ENCODE measurements at regions not wholly inside any gene's neighbourhood (a gene's known extent, or its start where the extent isn't known, plus 50 kb on each side); places are given as distances from the start of the nearest gene placed in this dataset.

DNA sequence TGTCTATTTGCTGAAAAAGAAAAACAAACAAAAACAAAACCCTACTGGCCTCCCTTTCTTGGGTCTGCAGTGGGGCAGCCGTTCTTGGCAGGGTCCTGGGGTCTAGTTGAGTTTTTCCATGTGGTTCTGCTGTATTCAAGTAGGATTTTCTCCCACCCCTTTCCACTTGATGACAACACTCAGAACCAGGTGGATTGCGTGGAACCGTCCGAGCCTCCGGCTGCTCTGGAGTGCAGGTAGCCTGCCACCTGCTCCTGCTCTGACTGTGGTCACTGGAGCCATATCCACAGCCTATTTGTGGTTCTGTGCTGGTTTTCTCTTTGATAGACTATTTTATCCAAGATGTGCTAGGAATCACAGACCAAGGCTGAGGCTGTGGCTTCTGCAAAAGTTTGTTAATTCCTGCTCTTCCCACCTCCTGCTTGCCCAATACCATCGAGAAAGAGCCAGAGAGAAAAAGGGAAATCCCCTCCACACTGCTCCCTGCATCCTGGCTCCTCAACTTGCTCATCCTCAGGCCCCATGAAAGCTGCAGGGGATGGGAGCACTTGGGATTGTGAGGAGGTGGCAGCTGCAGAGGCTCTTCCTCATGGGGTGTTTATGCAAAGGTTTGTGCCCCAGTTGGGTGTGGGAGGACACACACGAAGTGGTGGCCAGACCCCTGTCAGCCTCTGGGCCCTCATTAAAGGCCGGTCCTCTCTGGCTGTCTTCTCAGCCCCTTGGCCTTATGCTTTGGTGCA is 377.8 kb upstream of the TNRC6C start:
- no peak for DNase-seq
- intact Hi-C loops (cut with DNase I; ENCODE audit: low total_unique reads), result no loop called here
- no peaks in the 10 kb centered on the region for H3K27me3 ChIP-seq
- H3K27ac ChIP-seq, result no peak overlapping the region
- no peaks in the 10 kb centered on the region for H3K36me3 ChIP-seq
- H3K4me3 ChIP-seq, result no peak overlapping the region
- TF ChIP-seq POLR2A (IDR thresholded peaks at IDR 0.05) (no peak), CTCF (IDR thresholded peaks at IDR 0.05) (no peak)
- H3K9me3 ChIP-seq, result no peaks in the 10 kb centered on the region
- H3K4me1 ChIP-seq, result no peaks in the 10 kb centered on the region

DNA sequence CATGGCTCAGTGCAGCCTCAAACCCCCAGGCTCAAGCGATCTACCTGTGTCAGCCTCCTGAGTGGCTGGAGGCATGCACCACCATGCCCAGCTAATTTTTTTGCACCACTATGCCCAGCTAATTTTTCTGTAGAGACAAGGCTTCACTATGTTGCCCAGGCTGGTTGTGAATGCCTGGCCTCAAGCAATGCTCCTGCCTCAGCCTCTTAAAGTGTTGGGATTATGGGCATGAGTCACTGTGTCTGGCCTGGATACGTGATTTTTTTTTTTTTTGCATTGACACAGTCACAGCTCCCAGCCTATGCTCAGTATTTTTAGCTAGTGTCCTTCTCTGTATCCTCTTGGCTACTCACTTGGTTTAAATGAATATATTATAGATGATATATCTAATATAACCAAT is 377.0 kb upstream of the TNRC6C start:
- no peak for DNase-seq
- intact Hi-C loops (cut with DNase I; ENCODE audit: low total_unique reads), result no loop called here
- H3K4me3 ChIP-seq, result no peak overlapping the region
- TF ChIP-seq CTCF (IDR thresholded peaks at IDR 0.05), result no peak
- TF ChIP-seq POLR2A (IDR thresholded peaks at IDR 0.05), result no peak
- no peaks in the 10 kb centered on the region for H3K9me3 ChIP-seq
- no peak overlapping the region for H3K27ac ChIP-seq
- H3K4me1 ChIP-seq, result no peaks in the 10 kb centered on the region
- H3K27me3 ChIP-seq, result no peaks in the 10 kb centered on the region
- no peaks in the 10 kb centered on the region for H3K36me3 ChIP-seq

GRCh38 chr17:77585142-77585860 is 373.2 kb upstream of the TNRC6C start:
- Histone ChIP-seq H3K36me3 (no peaks in the 10 kb centered on the region), H3K9me3 (no peaks in the 10 kb centered on the region), H3K27ac (no peak overlapping the region), H3K4me3 (no peak overlapping the region), H3K4me1 (no peaks in the 10 kb centered on the region), H3K27me3 (no peaks in the 10 kb centered on the region)
- DNase-seq, result no peak
- intact Hi-C loops (cut with DNase I; ENCODE audit: low total_unique reads), result no loop called here
- TF ChIP-seq CTCF (IDR thresholded peaks at IDR 0.05), result no peak
- no peak for TF ChIP-seq POLR2A (IDR thresholded peaks at IDR 0.05)

DNA sequence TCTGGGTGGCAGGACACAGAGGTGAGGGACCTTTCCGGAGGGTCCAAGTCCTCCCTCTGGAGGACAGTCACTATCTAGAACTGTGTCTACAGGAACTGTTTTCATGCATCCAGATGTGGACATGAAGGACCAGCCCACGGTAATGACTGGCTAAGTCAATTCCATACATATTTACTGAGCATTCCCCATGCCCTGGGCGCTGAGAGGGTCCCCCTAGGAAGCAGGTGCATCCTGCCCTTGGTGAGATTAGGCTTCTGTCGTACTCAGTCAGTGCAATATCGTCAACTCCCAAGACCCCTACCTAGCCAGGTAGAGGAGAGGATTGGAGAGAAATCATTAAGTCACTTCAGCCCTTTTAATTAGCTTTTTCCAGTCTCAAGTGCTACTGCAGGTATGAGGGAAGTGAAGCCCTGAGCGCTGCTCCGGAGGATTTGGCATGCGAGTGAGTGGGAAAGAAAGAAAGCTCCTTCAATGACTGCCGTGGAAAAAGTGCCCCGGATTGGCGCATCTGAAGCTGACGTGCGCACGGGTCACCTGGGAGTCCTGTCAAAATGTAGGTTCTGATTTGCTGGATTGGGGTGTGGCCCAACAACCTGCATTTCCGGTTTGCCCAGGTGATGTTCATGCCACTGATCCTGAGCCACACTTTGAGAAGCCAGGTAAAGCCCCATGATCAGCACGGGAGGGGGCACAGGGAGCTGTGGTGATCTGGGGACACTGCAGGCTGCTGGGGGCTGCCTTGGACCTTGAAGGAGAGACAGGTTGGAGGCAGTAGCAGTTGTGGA is 367.4 kb upstream of the TNRC6C start:
- Histone ChIP-seq H3K27me3 (no peaks in the 10 kb centered on the region), H3K27ac (no peak overlapping the region), H3K9me3 (no peaks in the 10 kb centered on the region), H3K4me1 (no peaks in the 10 kb centered on the region), H3K36me3 (no peaks in the 10 kb centered on the region), H3K4me3 (no peak overlapping the region)
- TF ChIP-seq POLR2A (IDR thresholded peaks at IDR 0.05), result no peak
- no peak for TF ChIP-seq CTCF (IDR thresholded peaks at IDR 0.05)
- DNase-seq, result no peak
- intact Hi-C loops (cut with DNase I; ENCODE audit: low total_unique reads), result no loop called here
